Lung (tissue), 11 donors: ENCODE measurements at regions not wholly inside any gene's neighbourhood (a gene's known extent, or its start where the extent isn't known, plus 50 kb on each side); places are given as distances from the start of the nearest gene placed in this dataset.
"Not testable (repeated sequence)": the region's sequence is repeated elsewhere in the genome, so short reads cannot be mapped to it uniquely, and the experiment has no call there.

ENCODE experiments used
- ATAC-seq: fragments of 200-7000 bp; cut with Tn5 transposase; one replicate; pipeline ENCODE4 v1.9.1; 2020; ENCODE audit warnings: moderate number of reproducible peaks; ENCODE audit not compliant: insufficient read depth, low FRiP score
- DNase-seq, 3 donors: peaks; one replicate each; pipeline ENCODE4 v3.0.0-alpha.2; 2013 to 2017
- H3K27ac ChIP-seq, 2 donors: one replicate each; pipeline ENCODE4 v1.5.1; 2013; ENCODE audit warnings: mild to moderate bottlenecking in 2 of 2, moderate library complexity in 2 of 2, control low read depth in 1 of 2, inconsistent platforms in 1 of 2, low read depth in 1 of 2, low read length in 1 of 2
- H3K27me3 ChIP-seq, 3 donors: one replicate each; pipeline ENCODE4 v1.5.1; 2013; ENCODE audit warnings: low read length in 2 of 3; ENCODE audit not compliant: control insufficient read depth in 3 of 3, insufficient read depth in 3 of 3
- H3K36me3 ChIP-seq, 4 donors: one replicate each; pipeline ENCODE4 v1.5.1; 2013; ENCODE audit warnings: low read length in 4 of 4, mild to moderate bottlenecking in 1 of 4, moderate library complexity in 1 of 4; ENCODE audit not compliant: control insufficient read depth in 4 of 4, insufficient read depth in 4 of 4
- H3K4me1 ChIP-seq, 5 donors: one replicate each; pipeline ENCODE4 v1.5.1; 2013; ENCODE audit warnings: low read length in 5 of 5, mild to moderate bottlenecking in 2 of 5, moderate library complexity in 1 of 5; ENCODE audit not compliant: control insufficient read depth in 5 of 5, insufficient read depth in 5 of 5
- H3K4me3 ChIP-seq: one replicate; pipeline ENCODE4 v1.5.1; 2013; ENCODE audit warnings: mild to moderate bottlenecking, control low read depth, moderate library complexity
- H3K9ac ChIP-seq, 2 donors: one replicate each; pipeline ENCODE4 v1.5.1; 2013; ENCODE audit warnings: low read length in 2 of 2, control low read depth in 1 of 2; ENCODE audit not compliant: insufficient read depth in 1 of 2
- H3K9me3 ChIP-seq, 4 donors: one replicate each; pipeline ENCODE4 v1.5.1; 2013; ENCODE audit warnings: low read length in 3 of 4, mild to moderate bottlenecking in 1 of 4, moderate library complexity in 1 of 4; ENCODE audit not compliant: control insufficient read depth in 4 of 4, insufficient read depth in 3 of 4
- CTCF ChIP-seq: IDR thresholded peaks from 2 replicates; pipeline ENCODE4 v1.5.1; 2012; ENCODE audit warnings: mild to moderate bottlenecking; ENCODE audit errors: control extremely low read depth, extremely low read depth
- WGBS, 2 donors: extraction: QIAGEN DNeasy Blood & Tissue Kit; methylation state at CpG; one replicate each; pipeline ENCODE4 v1.1.7; 2013; 5-methylcytosine and 5-hydroxymethylcytosine counted together
- donor health status: control.
- donor health status: control.
- donor health status: Bipolar disorder and iron deficiency.
- donor health status: healthy.
- donor health status: DM: yes; HTN: yes; CAD: no.

GRCh38 chr2:194802589-194802988 lies 854.4 kb upstream of the SLC39A10 start:
- no peaks in the 10 kb centered on the region for H3K4me1 ChIP-seq
- DNase-seq (no peak), ATAC-seq (no peak)
- WGBS, 2 donors, result 64 to 90% methylated on average over 1 of the region's 1 CpG
- no peak overlapping the region for H3K9ac ChIP-seq
- no peak overlapping the region for H3K27ac ChIP-seq
- TF ChIP-seq CTCF, result no peak
- H3K9me3 ChIP-seq, result no peaks in the 10 kb centered on the region
- H3K36me3 ChIP-seq, result no peaks in the 10 kb centered on the region
- no peaks in the 10 kb centered on the region for H3K27me3 ChIP-seq
- no peak overlapping the region for H3K4me3 ChIP-seq

- not testable (repeated sequence) for H3K36me3 ChIP-seq, H3K27me3 ChIP-seq, H3K27ac ChIP-seq, H3K9me3 ChIP-seq, DNase-seq, H3K4me1 ChIP-seq, H3K4me3 ChIP-seq, ATAC-seq, H3K9ac ChIP-seq
- 86 to 87% methylated on average over 2 of the region's 2 CpGs for WGBS, 2 donors
Observed at GRCh38 chr2:194787071-194787470, 870.0 kb upstream of the SLC39A10 start.

GRCh38 chr2:194771394-194771793 lies 885.6 kb upstream of the SLC39A10 start:
- H3K4me3 ChIP-seq, H3K4me1 ChIP-seq, H3K9ac ChIP-seq, H3K27ac ChIP-seq, H3K27me3 ChIP-seq, ATAC-seq, H3K36me3 ChIP-seq, H3K9me3 ChIP-seq, DNase-seq: not testable (repeated sequence)
- WGBS, 2 donors, result 86 to 91% methylated on average over 2 of the region's 2 CpGs

GRCh38 chr2:194769030-194769429 lies 888.0 kb upstream of the SLC39A10 start:
- no peak for TF ChIP-seq CTCF
- Histone ChIP-seq H3K27ac (no peak overlapping the region), H3K4me1 (no peaks in the 10 kb centered on the region), H3K9ac (no peak overlapping the region), H3K9me3 (peaks cover 0 to 2% (median 0%) of the 10 kb centered on the region in 4 donors), H3K36me3 (no peaks in the 10 kb centered on the region), H3K4me3 (no peak overlapping the region), H3K27me3 (no peaks in the 10 kb centered on the region)
- no peak for ATAC-seq
- no peak for DNase-seq

GRCh38 chr2:194765723-194766122 lies 891.3 kb upstream of the SLC39A10 start:
- Histone ChIP-seq H3K4me1 (no peaks in the 10 kb centered on the region), H3K9ac (no peak overlapping the region), H3K27ac (no peak overlapping the region), H3K4me3 (no peak overlapping the region), H3K9me3 (peaks cover 0 to 2% (median 0%) of the 10 kb centered on the region in 4 donors), H3K27me3 (no peaks in the 10 kb centered on the region), H3K36me3 (no peaks in the 10 kb centered on the region)
- TF ChIP-seq CTCF, result no peak
- WGBS, 2 donors, result 70 to 84% methylated on average over 3 of the region's 3 CpGs
- DNase-seq (no peak), ATAC-seq (no peak)
